Fibroblast of the conjunctiva (primary cell): ENCODE measurements at regions not wholly inside any gene's neighbourhood (a gene's known extent, or its start where the extent isn't known, plus 50 kb on each side); places are given as distances from the start of the nearest gene placed in this dataset.

Experiments used
- DNase-seq: peaks from one replicate; pipeline ENCODE4 v3.0.0-alpha.2; 2010; ENCODE audit warnings: low read depth

- DNase-seq: no peak
Measured at GRCh38 chr2:7815726-7816125, 866.1 kb upstream of the ID2 start.

GRCh38 chr2:7816233-7816632 is 865.6 kb upstream of the ID2 start:
- no peak for DNase-seq

- DNase-seq: no peak
Measured at GRCh38 chr2:7816944-7817343, 864.9 kb upstream of the ID2 start.

GRCh38 chr2:7819316-7819715 is 862.5 kb upstream of the ID2 start:
- DNase-seq: no peak

- DNase-seq: no peak
Measured at GRCh38 chr2:7819850-7820249, 862.0 kb upstream of the ID2 start.

- no peak for DNase-seq
Measured at GRCh38 chr2:7824211-7824610, 857.6 kb upstream of the ID2 start.

GRCh38 chr2:7825591-7826312 is 856.1 kb upstream of the ID2 start:
- DNase-seq: no peak

- no peak for DNase-seq
Measured at GRCh38 chr2:7826656-7827055, 855.2 kb upstream of the ID2 start.

GRCh38 chr2:7829241-7829640 is 852.6 kb upstream of the ID2 start:
- no peak for DNase-seq

GRCh38 chr2:7830616-7831015 is 851.2 kb upstream of the ID2 start:
- no peak for DNase-seq

GRCh38 chr2:7835151-7835550 is 846.7 kb upstream of the ID2 start:
- no peak for DNase-seq

GRCh38 chr2:7835693-7836680 is 845.9 kb upstream of the ID2 start:
- DNase-seq: no peak

- DNase-seq: no peak
Measured at GRCh38 chr2:7837237-7837760, 844.6 kb upstream of the ID2 start.

GRCh38 chr2:7838669-7839068 is 843.2 kb upstream of the ID2 start:
- DNase-seq: no peak

GRCh38 chr2:7840651-7841380 is 841.0 kb upstream of the ID2 start:
- no peak for DNase-seq

GRCh38 chr2:7841751-7842150 is 840.1 kb upstream of the ID2 start:
- DNase-seq: no peak

- no peak for DNase-seq
Measured at GRCh38 chr2:7844414-7844965, 837.4 kb upstream of the ID2 start.

GRCh38 chr2:7845332-7845731 is 836.5 kb upstream of the ID2 start:
- peak; percentile 79 for DNase-seq

- DNase-seq: no peak
Measured at GRCh38 chr2:7846607-7847006, 835.2 kb upstream of the ID2 start.

GRCh38 chr2:7847321-7847720 is 834.5 kb upstream of the ID2 start:
- DNase-seq: no peak

GRCh38 chr2:7849027-7849426 is 832.8 kb upstream of the ID2 start:
- no peak for DNase-seq

GRCh38 chr2:7849531-7849930 is 832.3 kb upstream of the ID2 start:
- DNase-seq: no peak
